ENCODE measurements at regions not wholly inside any gene's neighbourhood (a gene's known extent, or its start where the extent isn't known, plus 50 kb on each side); places are given as distances from the start of the nearest gene placed in this dataset.

- no peak for TF ChIP-seq CTCF (IDR thresholded peaks at IDR 0.05)
These were observed 142.3 kb downstream of the IRF8 start for GRCh38 chr16:86041215-86041614.

GRCh38 chr16:86041807-86042206 is 142.8 kb downstream of the IRF8 start:
- Histone ChIP-seq H3K27ac (no peak overlapping the region), H3K4me3 (ENCODE audit: low read depth in 1 of 2, low read length in 1 of 2) (no peak overlapping the region), H3K9me3 (no peaks in the 10 kb centered on the region), H3K36me3 (no peaks in the 10 kb centered on the region), H3K4me1 (ENCODE audit: control insufficient read depth in 1 of 2, insufficient read depth in 1 of 2, low read depth in 1 of 2, low read length in 1 of 2) (no peaks in the 10 kb centered on the region), H3K27me3 (peaks cover 42% of the 10 kb centered on the region)
- TF ChIP-seq CTCF (IDR thresholded peaks at IDR 0.05), result no peak

More at GRCh38 chr16:86041215-86041614, 142.3 kb downstream of the IRF8 start:
- no peak overlapping the region for H3K27ac ChIP-seq
- no peaks in the 10 kb centered on the region for H3K9me3 ChIP-seq
- H3K36me3 ChIP-seq, result no peaks in the 10 kb centered on the region
- no peak overlapping the region for H3K4me3 ChIP-seq (ENCODE audit: low read depth in 1 of 2, low read length in 1 of 2)
- no peaks in the 10 kb centered on the region for H3K4me1 ChIP-seq (ENCODE audit: control insufficient read depth in 1 of 2, insufficient read depth in 1 of 2, low read depth in 1 of 2, low read length in 1 of 2)
- peaks cover 37% of the 10 kb centered on the region for H3K27me3 ChIP-seq

- TF ChIP-seq CTCF (IDR thresholded peaks at IDR 0.05), result no peak
- Histone ChIP-seq H3K9me3 (no peaks in the 10 kb centered on the region), H3K27ac (no peak overlapping the region), H3K36me3 (no peaks in the 10 kb centered on the region), H3K4me3 (ENCODE audit: low read depth in 1 of 2, low read length in 1 of 2) (no peak overlapping the region), H3K27me3 (peaks cover 48% of the 10 kb centered on the region), H3K4me1 (ENCODE audit: control insufficient read depth in 1 of 2, insufficient read depth in 1 of 2, low read depth in 1 of 2, low read length in 1 of 2) (no peaks in the 10 kb centered on the region)
These were observed 143.4 kb downstream of the IRF8 start for GRCh38 chr16:86042393-86042792.

DNA sequence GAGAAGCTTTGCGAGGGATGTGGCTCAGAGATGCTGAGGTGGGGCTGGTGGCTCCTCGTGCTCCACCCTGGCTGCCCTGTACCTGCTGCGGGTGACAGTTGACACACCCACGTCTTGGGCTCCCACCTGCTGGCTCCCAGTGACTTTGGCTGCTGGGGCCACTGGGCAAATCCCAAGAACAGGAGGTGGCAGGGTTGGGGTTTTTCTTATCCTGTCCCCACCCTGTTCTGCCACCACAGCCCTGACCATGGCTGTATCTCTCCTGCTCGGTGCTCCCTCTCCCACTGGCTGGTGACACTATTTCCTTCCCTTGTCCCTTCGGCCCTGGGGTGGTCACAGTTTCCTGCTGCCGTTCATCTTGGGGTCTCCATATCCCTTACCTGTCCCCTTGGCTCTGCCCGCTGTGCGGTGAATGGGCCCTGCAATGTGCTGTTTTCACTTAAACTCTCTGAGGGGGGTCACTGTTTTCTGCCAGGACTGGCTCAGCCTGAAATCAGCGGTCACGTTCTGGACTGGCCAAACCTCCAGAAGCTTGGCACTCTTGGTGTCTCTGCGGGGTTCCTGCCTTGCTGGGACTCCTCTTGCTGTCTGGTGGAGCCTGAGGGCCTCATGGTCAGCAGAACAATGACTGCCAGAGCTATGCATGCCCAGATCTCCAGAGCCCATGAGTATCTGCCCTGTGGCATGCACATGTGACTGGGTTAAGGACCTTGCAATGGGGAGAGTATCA is 144.2 kb downstream of the IRF8 start:
- H3K4me3 ChIP-seq (ENCODE audit: low read depth in 1 of 2, low read length in 1 of 2), result no peak overlapping the region
- H3K27ac ChIP-seq, result no peak overlapping the region
- H3K4me1 ChIP-seq (ENCODE audit: control insufficient read depth in 1 of 2, insufficient read depth in 1 of 2, low read depth in 1 of 2, low read length in 1 of 2), result no peaks in the 10 kb centered on the region
- TF ChIP-seq CTCF (IDR thresholded peaks at IDR 0.05), result no peak
- H3K27me3 ChIP-seq, result peaks cover 56% of the 10 kb centered on the region
- no peaks in the 10 kb centered on the region for H3K36me3 ChIP-seq
- H3K9me3 ChIP-seq, result no peaks in the 10 kb centered on the region

DNA sequence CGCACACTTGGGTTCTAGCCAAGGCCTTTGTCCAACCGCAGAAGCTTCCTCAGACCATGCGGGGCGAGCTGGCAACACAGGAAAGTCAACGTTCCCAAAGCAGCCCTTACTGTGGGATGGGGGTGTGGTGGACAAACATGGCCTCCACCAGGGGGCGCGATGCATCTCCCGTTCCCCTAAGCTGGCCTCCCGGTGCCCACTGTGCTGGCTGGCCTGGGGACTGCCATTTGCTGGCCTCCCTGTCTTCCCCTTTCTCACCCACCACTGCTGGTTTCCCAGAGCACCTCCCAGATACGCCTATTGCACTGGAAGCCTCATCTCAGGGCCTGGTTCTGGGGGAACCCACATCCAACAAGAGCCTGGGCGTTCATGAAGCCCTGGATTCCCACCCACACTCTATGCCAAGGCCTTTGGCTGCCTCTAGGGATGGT is 145.3 kb downstream of the IRF8 start:
- Histone ChIP-seq H3K9me3 (no peaks in the 10 kb centered on the region), H3K4me1 (ENCODE audit: control insufficient read depth in 1 of 2, insufficient read depth in 1 of 2, low read depth in 1 of 2, low read length in 1 of 2) (no peaks in the 10 kb centered on the region), H3K4me3 (ENCODE audit: low read depth in 1 of 2, low read length in 1 of 2) (no peak overlapping the region), H3K36me3 (no peaks in the 10 kb centered on the region), H3K27me3 (peaks cover 57% of the 10 kb centered on the region), H3K27ac (no peak overlapping the region)
- TF ChIP-seq CTCF (IDR thresholded peaks at IDR 0.05), result no peak

Data from neutrophil (primary cell).